Left lung (tissue), 4 donors: ENCODE measurements at regions not wholly inside any gene's neighbourhood (a gene's known extent, or its start where the extent isn't known, plus 50 kb on each side); places are given as distances from the start of the nearest gene placed in this dataset.

ENCODE experiments used
- ATAC-seq: fragments of 200-7000 bp; cut with Tn5 transposase; one replicate; pipeline ENCODE4 v1.9.1; 2020; ENCODE audit warnings: moderate library complexity
- DNase-seq, 4 donors: peaks; one replicate each; pipeline ENCODE4 v3.0.0-alpha.2; 2013 to 2020
- H3K27ac ChIP-seq, 2 donors: fragments of 200-600 bp; sonication (generic) in 1 of 2; one replicate each; pipeline versions ENCODE4 v1.5.0 to v1.8.0; 2020 to 2021
- H3K27me3 ChIP-seq, 2 donors: fragments of 200-600 bp; sonication (generic) in 1 of 2; one replicate each; pipeline versions ENCODE4 v1.5.0 to v1.8.0; 2020 to 2021
- H3K36me3 ChIP-seq, 2 donors: fragments of 200-600 bp; sonication (generic) in 1 of 2; one replicate each; pipeline versions ENCODE4 v1.5.0 to v1.8.0; 2020 to 2021
- H3K4me1 ChIP-seq, 2 donors: fragments of 200-600 bp; one replicate each; pipeline ENCODE4 v1.8.0; 2021
- H3K4me3 ChIP-seq, 2 donors: fragments of 200-600 bp; sonication (generic) in 1 of 2; one replicate each; pipeline versions ENCODE4 v1.5.0 to v1.8.0; 2020 to 2021; ENCODE audit warnings: mild to moderate bottlenecking in 1 of 2
- H3K9me3 ChIP-seq, 2 donors: fragments of 200-600 bp; sonication (generic) in 1 of 2; one replicate each; pipeline versions ENCODE4 v1.5.0 to v1.8.0; 2020 to 2021
- CTCF ChIP-seq, 2 donors: fragments of 200-600 bp; sonication (generic) in 1 of 2; IDR thresholded peaks; one replicate each; pipeline versions ENCODE4 v1.5.0 to v1.8.0; 2021; ENCODE audit warnings: antibody characterized with exemption in 2 of 2
- intact Hi-C, 2 donors: fragments of 100-400 bp; cut with DNase I; formaldehyde crosslinking; loops; one replicate each; pipeline versions ENCODE4 v1.11.2 to v1.14.2; 2022
- donor health status: DM: no; HTN: yes; CAD: no.
- donor health status: DM: no; HTN: no; CAD: no.

GRCh38 chr12:127888943-127889719, 377.8 kb upstream of the TMEM132C start:
- intact Hi-C loops, result no loop called here
- H3K27me3 ChIP-seq, result no peaks in the 10 kb centered on the region
- H3K36me3 ChIP-seq, result no peaks in the 10 kb centered on the region
- H3K9me3 ChIP-seq, result no peaks in the 10 kb centered on the region
- DNase-seq (no peak), ATAC-seq (no peak)
- H3K4me3 ChIP-seq, result no peak overlapping the region
- H3K4me1 ChIP-seq, result no peaks in the 10 kb centered on the region
- no peak overlapping the region for H3K27ac ChIP-seq
- no peak for TF ChIP-seq CTCF (IDR thresholded peaks at IDR 0.05)

GRCh38 chr12:127893895-127894609, 372.9 kb upstream of the TMEM132C start:
- no peak for TF ChIP-seq CTCF (IDR thresholded peaks at IDR 0.05)
- intact Hi-C loops, result no loop called here
- H3K9me3 ChIP-seq, result no peaks in the 10 kb centered on the region
- no peaks in the 10 kb centered on the region for H3K27me3 ChIP-seq
- no peak overlapping the region for H3K4me3 ChIP-seq
- DNase-seq (no peak), ATAC-seq (no peak)
- no peaks in the 10 kb centered on the region for H3K4me1 ChIP-seq
- H3K36me3 ChIP-seq, result no peaks in the 10 kb centered on the region
- H3K27ac ChIP-seq, result no peak overlapping the region

GRCh38 chr12:127896661-127897060, 370.3 kb upstream of the TMEM132C start:
- Histone ChIP-seq H3K27me3 (no peaks in the 10 kb centered on the region), H3K4me3 (no peak overlapping the region), H3K36me3 (no peaks in the 10 kb centered on the region), H3K9me3 (no peaks in the 10 kb centered on the region), H3K27ac (no peak overlapping the region), H3K4me1 (no peaks in the 10 kb centered on the region)
- no peak for TF ChIP-seq CTCF (IDR thresholded peaks at IDR 0.05)
- no peak for DNase-seq
- ATAC-seq, result no peak
- intact Hi-C loops, result no loop called here

- H3K27ac ChIP-seq, result no peak overlapping the region
- ATAC-seq, result no peak
These were observed 368.4 kb upstream of the TMEM132C start for GRCh38 chr12:127898616-127899015.

More at GRCh38 chr12:127898616-127899015, 368.4 kb upstream of the TMEM132C start:
- Histone ChIP-seq H3K36me3 (no peaks in the 10 kb centered on the region), H3K4me3 (no peak overlapping the region), H3K27me3 (no peaks in the 10 kb centered on the region), H3K9me3 (no peaks in the 10 kb centered on the region), H3K4me1 (no peaks in the 10 kb centered on the region)
- intact Hi-C loops, result no loop called here
- TF ChIP-seq CTCF (IDR thresholded peaks at IDR 0.05), result no peak
- no peak for DNase-seq
